ENCODE measurements at regions not wholly inside any gene's neighbourhood (a gene's known extent, or its start where the extent isn't known, plus 50 kb on each side); places are given as distances from the start of the nearest gene placed in this dataset.

DNA sequence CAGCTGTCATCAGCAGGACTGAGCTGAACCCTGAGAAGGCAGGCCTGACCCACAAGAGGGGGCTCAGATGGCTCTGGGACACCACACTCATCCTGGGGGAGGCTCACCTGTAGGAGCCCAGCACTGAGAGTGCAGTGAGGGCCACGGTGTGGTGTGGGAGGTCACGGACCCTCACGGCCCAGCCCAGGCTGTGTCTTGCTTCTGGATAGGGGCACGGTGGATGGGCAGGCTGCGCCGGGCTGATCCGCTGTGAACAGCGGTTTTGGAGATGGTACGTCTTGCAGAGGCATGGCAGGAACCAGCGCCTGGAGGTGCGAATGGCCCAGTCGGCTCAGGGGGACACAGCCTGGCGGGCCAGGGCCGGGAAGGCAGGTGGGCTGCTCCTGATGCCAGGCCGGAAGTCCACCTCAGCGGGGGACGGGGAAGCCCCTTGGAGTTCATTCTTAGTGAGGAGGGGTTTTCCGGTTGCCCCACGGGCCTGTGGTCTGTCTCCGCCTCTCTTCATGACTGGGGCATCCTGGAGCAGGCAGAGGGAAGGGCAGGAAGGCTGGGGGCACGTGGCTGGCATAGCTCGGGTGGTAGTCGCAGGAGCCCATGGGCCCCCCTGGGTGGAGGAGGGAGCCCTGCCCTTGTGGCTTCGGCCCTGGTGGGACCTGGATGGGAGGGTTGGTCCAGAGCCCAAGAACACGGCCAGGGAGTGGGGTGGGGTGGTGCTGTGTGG lies 112.5 kb downstream of the UNCX start:
- no peak for TF ChIP-seq POLR2A (IDR thresholded peaks at IDR 0.05; ENCODE audit: low read depth, low read length)
- no peak for TF ChIP-seq CTCF (IDR thresholded peaks at IDR 0.05; ENCODE audit: extremely low read depth in 1 of 2, insufficient read depth in 1 of 2, low read depth in 1 of 2, low read length in 2 of 2)
- TF ChIP-seq, protein P1, sequence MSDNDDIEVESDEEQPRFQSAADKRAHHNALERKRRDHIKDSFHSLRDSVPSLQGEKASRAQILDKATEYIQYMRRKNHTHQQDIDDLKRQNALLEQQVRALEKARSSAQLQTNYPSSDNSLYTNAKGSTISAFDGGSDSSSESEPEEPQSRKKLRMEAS (IDR thresholded peaks at IDR 0.05; ENCODE audit: insufficient read depth, insufficient read length) = no peak
- TF ChIP-seq POLR2AphosphoS5 (IDR thresholded peaks at IDR 0.05; ENCODE audit: insufficient read depth, low read depth, low read length) = no peak
- TF ChIP-seq MYC (IDR thresholded peaks at IDR 0.05; ENCODE audit: low read depth, low read length) = no peak
- TF ChIP-seq FOS (IDR thresholded peaks at IDR 0.05; ENCODE audit: borderline replicate concordance, insufficient read depth, low read length) = no peak
- no peak for TF ChIP-seq EZH2 (IDR thresholded peaks at IDR 0.05; ENCODE audit: borderline replicate concordance, low read depth, low read length, severe bottlenecking)
